HG02885 (cell line): ENCODE measurements at regions not wholly inside any gene's neighbourhood (a gene's known extent, or its start where the extent isn't known, plus 50 kb on each side); places are given as distances from the start of the nearest gene placed in this dataset.
"Not testable (repeated sequence)": the region's sequence is repeated elsewhere in the genome, so short reads cannot be mapped to it uniquely, and the experiment has no call there.

Experiments used
- ATAC-seq: cut with Tn5 transposase; IDR thresholded peaks from one replicate; pipeline ENCODE4 v1.9.1; 2021; ENCODE audit warnings: mild to moderate bottlenecking; ENCODE audit not compliant: unreplicated experiment, poor library complexity

DNA sequence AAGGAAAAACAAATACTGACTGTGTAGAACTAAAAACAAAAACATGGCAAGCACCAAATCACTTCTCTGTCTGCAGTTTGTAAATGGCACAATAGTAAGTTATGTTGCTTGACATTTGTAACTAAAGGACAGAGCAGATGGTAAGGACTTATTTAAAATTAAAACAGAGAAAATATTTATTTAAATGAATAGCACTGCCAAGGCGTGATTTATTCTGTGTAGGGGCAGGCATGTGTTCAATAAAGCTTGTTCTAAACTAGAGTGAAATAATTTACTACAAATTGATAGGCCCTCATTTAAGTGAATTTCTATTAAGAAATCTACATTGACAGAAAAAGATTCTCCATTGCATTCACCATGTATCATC is 231.5 kb downstream of the CYLC2 start:
- no peak for ATAC-seq

DNA sequence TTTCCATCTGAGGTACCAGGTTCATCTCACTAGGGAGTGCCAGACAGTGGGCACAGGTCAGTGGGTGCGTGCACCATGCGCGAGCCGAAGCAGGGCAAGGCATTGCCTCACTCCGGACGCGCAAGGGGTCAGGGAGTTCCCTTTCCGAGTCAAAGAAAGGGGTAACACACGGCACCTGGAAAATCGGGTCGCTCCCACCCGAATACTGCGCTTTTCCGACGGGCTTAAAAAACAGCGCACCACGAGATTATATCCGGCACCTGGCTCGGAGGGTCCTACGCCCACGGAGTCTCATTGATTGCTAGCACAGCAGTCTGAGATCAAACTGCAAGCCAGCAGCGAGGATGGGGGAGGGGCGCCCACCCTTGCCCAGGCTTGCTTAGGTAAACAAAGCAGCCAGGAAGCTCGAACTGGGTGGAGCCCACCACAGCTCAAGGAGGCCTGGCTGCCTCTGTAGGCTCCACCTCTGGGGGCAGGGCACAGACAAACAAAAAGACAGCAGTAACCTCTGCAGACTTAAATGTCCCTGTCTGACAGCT is 242.5 kb downstream of the CYLC2 start:
- not testable (repeated sequence) for ATAC-seq

DNA sequence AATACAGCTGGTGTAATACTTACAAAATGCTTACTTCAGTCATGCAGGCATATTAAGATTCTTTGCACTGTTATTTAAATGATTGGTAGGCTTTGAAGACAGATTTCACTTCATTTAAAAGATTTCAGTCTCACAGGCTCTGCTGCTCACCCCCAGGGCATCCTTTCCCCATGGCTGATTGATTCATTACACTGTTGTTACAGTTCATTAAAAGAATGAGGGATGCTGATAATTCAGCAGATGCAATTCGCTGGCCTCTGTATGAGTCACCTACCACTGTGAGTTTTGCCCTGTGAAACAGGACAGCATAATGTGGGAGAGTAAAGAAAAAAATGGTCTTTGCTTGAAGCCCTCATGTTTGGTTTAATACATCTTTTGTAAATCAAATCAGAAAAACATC is 246.9 kb downstream of the CYLC2 start:
- ATAC-seq = no peak

GRCh38 chr9:103242486-103242885 is 247.4 kb downstream of the CYLC2 start:
- ATAC-seq = no peak

DNA sequence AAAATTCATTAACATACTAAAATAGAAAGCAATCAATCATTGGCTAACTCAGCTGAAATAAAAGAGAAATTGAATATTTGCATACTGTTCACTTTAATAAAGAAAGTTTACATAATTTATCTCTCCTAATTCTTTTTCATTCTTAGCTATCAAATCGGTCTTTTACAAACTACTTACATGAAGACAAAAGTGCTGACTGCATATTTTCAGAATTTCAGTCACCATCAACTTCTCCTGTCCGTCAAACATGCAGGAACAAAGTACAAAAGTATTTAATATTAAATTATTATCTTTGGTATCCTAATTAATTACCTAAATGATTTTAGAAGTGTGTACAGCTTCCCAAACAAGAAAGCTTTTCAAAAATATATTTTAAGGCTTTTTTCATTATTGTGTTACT is 248.4 kb downstream of the CYLC2 start:
- no peak for ATAC-seq

- no peak for ATAC-seq
Measured at GRCh38 chr9:103245369-103245768, 250.2 kb downstream of the CYLC2 start.

DNA sequence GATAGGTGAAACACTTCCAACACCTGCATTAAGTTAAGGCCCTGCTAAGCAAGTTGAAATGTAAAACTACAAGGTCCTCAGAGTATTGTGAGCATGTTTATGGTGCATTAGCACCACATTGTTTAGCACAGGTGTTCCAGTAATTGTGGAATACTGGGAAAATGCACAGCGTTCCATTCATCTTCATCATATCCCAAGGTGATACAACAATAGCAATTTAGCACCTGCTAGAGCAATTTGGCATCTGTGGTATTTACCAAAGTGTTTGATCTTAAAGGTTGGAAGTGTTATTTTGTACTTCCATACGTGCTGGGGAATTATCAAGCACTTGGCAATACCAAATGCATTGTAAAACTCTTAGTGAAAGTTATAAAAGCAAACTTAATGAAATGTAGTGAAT is 266.8 kb downstream of the CYLC2 start:
- no peak for ATAC-seq

DNA sequence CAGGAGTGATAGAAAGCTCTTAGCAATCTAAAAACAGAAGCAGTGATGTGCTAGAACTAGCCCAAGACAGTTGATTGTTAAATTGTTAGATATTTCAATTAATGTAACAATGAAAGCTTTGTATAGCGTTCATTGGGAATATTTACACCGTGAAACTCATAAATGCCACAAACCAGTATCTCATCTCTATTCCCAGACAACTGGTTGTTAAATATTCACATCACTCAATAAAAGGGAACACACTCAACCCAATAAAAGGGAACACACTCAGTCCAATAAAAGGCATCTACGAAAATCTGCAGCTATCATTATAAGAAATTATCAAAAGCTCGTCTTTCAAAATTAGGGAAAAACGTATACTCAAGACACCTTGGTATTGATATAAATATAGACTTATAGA is 270.9 kb downstream of the CYLC2 start:
- ATAC-seq = no peak

GRCh38 chr9:103277240-103277639 is 282.1 kb downstream of the CYLC2 start:
- ATAC-seq = no peak

DNA sequence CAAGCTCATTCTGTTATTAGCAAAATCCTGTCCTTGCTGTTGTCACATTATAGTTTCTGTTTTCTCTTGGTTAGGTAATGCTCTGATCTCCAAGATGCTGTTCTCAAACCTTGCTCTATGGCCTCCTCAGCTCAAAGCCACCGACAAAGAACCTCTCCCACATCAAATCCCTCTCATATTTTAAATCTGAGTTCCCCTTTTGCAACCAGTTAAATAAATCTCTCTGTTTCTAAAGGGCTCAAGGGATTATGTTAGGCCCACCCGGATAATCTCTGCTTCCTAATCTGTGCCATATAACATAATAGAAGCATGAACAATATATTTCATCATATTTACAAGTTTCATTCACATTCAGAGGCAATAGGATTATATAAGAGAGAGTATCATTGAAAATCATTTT is 286.0 kb downstream of the CYLC2 start:
- no peak for ATAC-seq

GRCh38 chr9:103287361-103287760 is 292.2 kb downstream of the CYLC2 start:
- no peak for ATAC-seq

GRCh38 chr9:103296189-103296588 is 301.1 kb downstream of the CYLC2 start:
- no peak for ATAC-seq

DNA sequence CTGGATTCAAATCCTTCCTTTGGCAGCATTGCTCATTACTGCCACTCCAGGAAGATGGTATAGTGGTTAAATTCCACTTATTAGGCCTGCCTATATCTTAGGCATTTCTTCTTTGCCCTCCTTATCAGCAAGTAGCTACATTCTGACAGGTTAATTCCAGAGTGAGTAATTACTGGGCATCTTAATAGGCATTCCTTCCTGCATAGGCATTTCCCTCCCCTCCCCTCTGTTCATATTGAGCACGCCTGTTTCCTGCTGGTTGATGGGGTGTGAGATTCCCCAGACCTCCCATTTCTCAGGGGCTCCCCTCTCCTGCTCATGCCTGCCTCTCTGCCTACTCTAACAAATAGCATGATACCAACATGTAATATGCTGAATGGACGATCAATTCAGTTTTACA is 305.9 kb downstream of the CYLC2 start:
- ATAC-seq = no peak

DNA sequence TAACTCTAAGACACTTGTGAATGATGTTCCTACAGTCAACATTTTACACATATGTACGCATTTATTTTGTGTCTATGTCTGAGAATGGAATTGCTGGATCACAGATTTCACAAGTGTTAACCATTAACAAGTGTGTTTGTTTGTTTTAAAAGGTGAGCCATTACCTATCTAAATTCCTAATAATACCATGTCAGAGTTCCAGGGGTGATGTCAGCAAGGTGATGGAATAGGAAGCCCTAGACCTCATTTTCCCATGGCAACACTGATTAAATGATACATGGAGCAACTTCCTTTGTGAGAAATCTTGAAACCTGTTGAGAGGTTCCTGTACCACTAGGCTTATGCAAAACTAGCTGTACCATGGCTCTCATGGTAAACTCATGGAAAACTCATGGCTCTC is 309.7 kb downstream of the CYLC2 start:
- no peak for ATAC-seq

DNA sequence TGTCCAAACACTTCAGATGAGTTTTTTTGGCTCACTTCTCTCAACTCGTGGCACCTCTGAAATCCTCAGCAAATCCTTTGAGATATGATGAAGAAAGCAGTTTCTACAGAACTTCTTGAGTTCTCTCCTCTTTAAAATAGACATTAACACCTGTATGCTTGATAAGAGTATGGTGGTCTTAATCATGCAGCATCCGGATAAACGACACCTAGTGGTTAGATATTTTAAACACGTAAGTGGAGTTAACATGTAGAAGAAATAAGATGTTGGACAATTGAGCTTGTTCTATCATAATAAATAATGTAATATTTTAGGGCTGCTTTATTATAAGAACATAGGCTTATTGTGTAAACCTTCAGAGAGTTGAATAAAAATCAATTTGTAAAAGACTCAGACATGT is 324.8 kb downstream of the CYLC2 start:
- no peak for ATAC-seq

DNA sequence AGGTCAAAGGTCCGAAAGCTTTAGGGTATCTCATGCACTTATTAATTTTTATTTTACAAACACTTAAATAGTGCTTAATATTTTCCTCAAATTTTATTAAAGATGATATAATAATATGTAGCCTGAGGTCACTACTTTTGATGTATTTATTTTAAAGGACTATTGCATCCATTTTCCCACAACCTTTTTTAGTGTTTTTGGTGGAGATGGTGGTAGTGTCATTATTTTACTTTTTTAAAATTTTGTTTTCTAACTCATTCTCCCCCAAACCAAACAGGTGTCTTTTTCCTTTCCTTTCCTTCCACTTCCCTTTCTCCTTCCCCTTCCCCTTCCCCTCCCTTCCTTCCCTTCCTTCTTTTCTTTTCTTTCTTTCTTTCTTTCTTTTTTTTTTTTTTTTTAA is 328.6 kb downstream of the CYLC2 start:
- no peak for ATAC-seq

DNA sequence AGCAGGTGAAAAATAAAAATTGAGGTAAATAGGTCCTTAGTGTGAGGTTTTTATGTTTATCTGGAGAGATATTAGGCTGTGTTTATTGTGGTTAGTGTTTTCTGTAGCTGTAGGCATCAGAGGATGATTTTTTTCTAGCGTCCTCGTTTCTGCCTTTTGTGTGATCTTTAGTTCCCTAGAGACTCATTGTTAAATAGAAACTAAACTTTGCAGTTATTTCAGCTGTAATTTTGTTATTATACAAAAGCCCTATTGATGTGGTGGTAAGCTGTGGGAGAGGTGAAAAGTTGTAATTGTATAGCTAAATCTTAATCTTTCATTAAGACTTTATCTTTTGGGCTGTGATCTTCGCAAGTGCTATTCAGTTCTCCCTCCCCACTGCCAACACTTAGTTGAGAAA is 340.3 kb downstream of the CYLC2 start:
- no peak for ATAC-seq

DNA sequence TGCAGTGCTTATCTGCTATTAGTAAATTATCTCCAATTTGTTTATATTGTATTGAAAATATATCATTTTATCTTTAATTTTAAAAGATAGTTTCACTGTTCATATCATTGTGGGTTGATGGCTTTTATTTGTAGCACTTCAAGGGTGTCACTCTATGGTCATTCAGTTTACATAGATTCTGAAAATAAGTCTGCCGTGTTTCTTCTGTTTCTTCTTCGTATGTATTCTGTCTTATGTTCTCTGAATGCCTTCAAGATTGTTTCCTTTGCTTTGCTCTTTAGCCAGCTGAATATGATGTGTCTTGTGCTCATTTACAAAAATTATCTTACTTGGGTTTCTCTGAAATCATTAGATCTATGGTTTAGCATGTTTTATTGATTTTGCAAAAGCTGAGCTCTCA is 359.9 kb downstream of the CYLC2 start:
- no peak for ATAC-seq

DNA sequence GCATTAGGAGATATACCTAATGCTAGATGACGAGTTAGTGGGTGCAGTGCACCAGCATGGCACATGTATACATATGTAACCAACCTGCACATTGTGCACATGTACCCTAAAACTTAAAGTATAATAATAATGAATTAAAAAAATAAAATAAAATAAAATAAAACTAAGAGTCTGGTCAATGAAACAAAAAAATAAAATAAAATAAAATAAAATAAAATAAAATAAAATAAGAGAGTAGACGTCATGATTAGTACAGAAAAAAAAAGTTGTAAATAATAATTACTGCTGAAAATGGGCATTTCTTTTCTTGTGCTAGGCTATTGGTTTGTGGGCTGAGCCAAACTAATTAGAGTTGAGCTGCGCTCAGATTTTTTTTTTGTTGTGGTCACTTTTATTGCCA is 362.8 kb downstream of the CYLC2 start:
- ATAC-seq = not testable (repeated sequence)

- ATAC-seq = no peak
Measured at GRCh38 chr9:103361906-103362305, 366.8 kb downstream of the CYLC2 start.

DNA sequence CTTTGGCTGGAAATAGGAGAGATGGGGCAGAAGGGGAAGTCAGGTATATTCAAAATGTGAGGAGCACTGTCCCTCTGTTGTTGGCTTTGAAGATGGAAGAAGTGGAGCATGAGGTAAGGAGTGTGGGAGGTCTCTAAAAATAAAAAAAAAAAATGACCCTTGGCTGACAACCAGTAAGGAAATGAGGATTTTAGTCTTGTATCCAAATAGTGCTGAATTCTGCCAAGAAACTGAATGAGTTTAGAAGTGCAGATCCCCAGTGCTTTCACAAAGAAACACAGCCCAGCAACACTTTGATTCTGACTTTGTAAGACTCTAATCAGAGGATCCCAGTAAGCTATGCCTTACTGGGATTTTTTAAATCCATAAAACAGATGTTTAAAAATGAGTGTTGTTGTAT is 367.9 kb downstream of the CYLC2 start:
- ATAC-seq = no peak

DNA sequence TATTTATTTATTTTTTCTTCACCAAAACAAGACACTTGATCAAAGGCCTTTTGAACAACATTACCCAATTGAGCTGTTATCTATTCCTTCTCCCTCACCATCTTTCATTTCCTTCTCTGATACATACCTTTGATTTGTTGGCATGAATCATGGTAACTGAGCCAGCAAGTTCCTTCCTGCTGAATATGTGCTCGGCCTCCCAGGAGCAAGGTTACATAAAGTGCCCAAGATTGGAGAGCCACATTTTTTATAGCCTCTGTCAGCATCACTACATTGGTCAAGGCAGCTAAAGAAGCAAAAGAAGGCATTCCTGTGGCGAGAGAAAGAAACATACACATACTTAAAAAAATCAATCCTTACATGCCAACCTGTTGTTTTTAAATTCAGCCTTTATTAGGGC is 369.6 kb downstream of the CYLC2 start:
- ATAC-seq = no peak

DNA sequence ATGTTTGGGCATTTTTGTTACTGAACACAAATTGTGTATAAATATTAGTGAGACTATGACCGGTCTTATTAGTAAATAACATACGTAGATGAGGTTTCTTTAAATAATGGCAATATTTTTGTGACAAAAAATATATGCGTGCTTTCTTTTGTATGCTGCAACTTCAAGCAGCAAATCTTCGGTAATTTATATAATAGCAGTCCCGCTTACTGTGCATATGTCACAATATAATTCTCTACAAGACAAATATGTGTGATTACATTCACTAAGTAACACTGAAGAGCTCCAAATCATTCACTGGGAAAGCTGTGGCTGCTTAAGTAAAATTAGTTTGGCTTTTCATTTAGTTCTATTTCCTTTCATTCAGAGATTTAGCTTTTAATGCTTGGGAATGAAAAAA is 376.0 kb downstream of the CYLC2 start:
- ATAC-seq = no peak
